GM12878 (cell line): ENCODE measurements at regions not wholly inside any gene's neighbourhood (a gene's known extent, or its start where the extent isn't known, plus 50 kb on each side); places are given as distances from the start of the nearest gene placed in this dataset.

Experiments
- ATAC-seq: fragments of 200-7000 bp; cut with Tn5 transposase; 3 replicates; pipeline ENCODE4 v1.9.1; 2020; ENCODE audit warnings: mild to moderate bottlenecking, moderate library complexity
- BruUV-seq: library from RNA; stranded (reverse); fragments of 400-500 nt; replicated peaks from 2 replicates; lab custom pipeline; 2021; lab: Mats Ljungman, UMichigan
- CTCF ChIA-PET: fragments of 300-600 bp; sonication (Branson Sonifier 250); formaldehyde crosslinking; extraction: SDS; loops from one replicate; lab custom pipeline; 2021; ENCODE audit warnings: inconsistent platforms; lab: Yijun Ruan, JAX
- POLR2A ChIA-PET: fragments of 350-600 bp; formaldehyde crosslinking; extraction: SDS; loops from one replicate; lab custom pipeline; 2021; ENCODE audit warnings: inconsistent platforms; lab: Charles Lee
- RAD21 ChIA-PET: fragments of 300-600 bp; sonication (Branson Sonifier 250); formaldehyde crosslinking; loops from one replicate; lab custom pipeline; 2023; ENCODE audit warnings: antibody characterized with exemption; ENCODE audit not compliant: unreplicated experiment; lab: Charles Lee
- SMC1A ChIA-PET: fragments of 300-600 bp; sonication (Branson Sonifier 250); formaldehyde crosslinking; loops from one replicate; lab custom pipeline; 2023; ENCODE audit not compliant: unreplicated experiment, uncharacterized antibody; lab: Charles Lee
- DNase-seq: peaks from one replicate; pipeline ENCODE4 v3.0.0-alpha.2; 2011; ENCODE audit warnings: low read depth, low spot score
- FAIRE-seq: peaks from 3 replicates; lab custom pipeline; 2011; peaks lifted over from hg19 to GRCh38; lab: Jason Lieb, UNC
- H2AFZ ChIP-seq: 2 replicates; pipeline ENCODE4 v1.6.0; 2011; ENCODE audit warnings: low read depth, low read length, control low read depth; ENCODE audit not compliant: control insufficient read depth
- H3K27ac ChIP-seq: 2 replicates; pipeline ENCODE4 v1.5.1; 2011; ENCODE audit warnings: control low read depth; ENCODE audit not compliant: control insufficient read depth, insufficient read depth
- H3K27me3 ChIP-seq, 2 experiments: replicated peaks in 1 of 2; 2 replicates each; pipeline versions ENCODE4 v1.6.0 to v1.6.1; 2011; ENCODE audit warnings: low read length in 1 of 2; ENCODE audit not compliant: control insufficient read depth in 2 of 2, insufficient read depth in 2 of 2
- H3K36me3 ChIP-seq, 2 experiments: 2 replicates each; pipeline ENCODE4 v1.5.1; 2011; ENCODE audit warnings: low read length in 1 of 2; ENCODE audit not compliant: control insufficient read depth in 2 of 2, insufficient read depth in 2 of 2
- H3K4me1 ChIP-seq: 2 replicates; pipeline ENCODE4 v1.6.1; 2011; ENCODE audit warnings: mild to moderate bottlenecking, low read length, moderate library complexity, mixed read lengths; ENCODE audit not compliant: control insufficient read depth, insufficient read depth
- H3K4me2 ChIP-seq: 2 replicates; pipeline ENCODE4 v1.6.0; 2011; ENCODE audit warnings: control low read depth; ENCODE audit not compliant: control insufficient read depth, insufficient read depth
- H3K4me3 ChIP-seq: fragments of 200-600 bp; sonication (generic); 2 replicates; pipeline ENCODE4 v1.5.1; 2016
- H3K79me2 ChIP-seq: 2 replicates; pipeline ENCODE4 v1.6.0; 2011; ENCODE audit warnings: low read length; ENCODE audit not compliant: control insufficient read depth, insufficient read depth
- H3K9ac ChIP-seq: 2 replicates; pipeline ENCODE4 v1.8.0; 2011; ENCODE audit warnings: low read length, control low read depth, mixed read lengths; ENCODE audit not compliant: control insufficient read depth, insufficient read depth
- H3K9me3 ChIP-seq: replicated peaks from 3 replicates; pipeline ENCODE4 v1.5.1; 2011; ENCODE audit warnings: mild to moderate bottlenecking, low read length; ENCODE audit not compliant: control insufficient read depth, insufficient read depth
- H4K20me1 ChIP-seq: 2 replicates; pipeline ENCODE4 v1.6.0; 2011; ENCODE audit not compliant: control insufficient read depth, insufficient read depth
- CBFB ChIP-seq: IDR thresholded peaks from 2 replicates; pipeline ENCODE4 v1.6.1; 2016; ENCODE audit warnings: antibody characterized with exemption, low read depth
- CREM ChIP-seq: IDR thresholded peaks from 2 replicates; pipeline ENCODE4 v1.6.1; 2014; ENCODE audit warnings: antibody characterized with exemption, low read depth
- HCFC1 ChIP-seq: fragments of 150-350 bp; IDR thresholded peaks from 2 replicates; pipeline ENCODE4 v1.6.1; 2014; ENCODE audit warnings: low read length
- IKZF2 ChIP-seq, 2 experiments: fragments of 450-650 bp; IDR thresholded peaks; 2 replicates each; pipeline ENCODE4 v1.6.1; 2017; ENCODE audit warnings: mild to moderate bottlenecking in 2 of 2, moderate library complexity in 2 of 2
- IRF5 ChIP-seq: fragments of 450-650 bp; IDR thresholded peaks from 2 replicates; pipeline ENCODE4 v1.6.1; 2017; ENCODE audit warnings: borderline replicate concordance
- MYC ChIP-seq: IDR thresholded peaks from 2 replicates; pipeline ENCODE4 v1.6.1; 2011; ENCODE audit warnings: mild to moderate bottlenecking, low read length, moderate library complexity, inconsistent platforms; ENCODE audit not compliant: insufficient read depth, insufficient replicate concordance, insufficient read length, severe bottlenecking
- SKIL ChIP-seq: fragments of 450-650 bp; IDR thresholded peaks from 2 replicates; pipeline ENCODE4 v1.6.1; 2017; ENCODE audit warnings: mild to moderate bottlenecking, low read depth, inconsistent platforms; ENCODE audit not compliant: poor library complexity, severe bottlenecking
- SMC3 ChIP-seq: IDR thresholded peaks from 2 replicates; pipeline ENCODE4 v1.6.1; 2011; ENCODE audit warnings: low read length, improper control_type of control experiment, borderline replicate concordance
- ZNF207 ChIP-seq: fragments of 450-650 bp; IDR thresholded peaks from 2 replicates; pipeline ENCODE4 v1.6.1; 2014; ENCODE audit warnings: antibody characterized with exemption, mild to moderate bottlenecking, borderline replicate concordance
- WGBS: methylation state at CpG from one replicate; pipeline ENCODE4 v1.1.6; 2016; ENCODE audit warnings: low lambda C conversion rate; ENCODE audit not compliant: insufficient replicate concordance, insufficient coverage; ENCODE audit errors: missing lambda C conversion rate; 5-methylcytosine and 5-hydroxymethylcytosine counted together
- in situ Hi-C: fragments of 300-500 bp; cut with MboI; formaldehyde crosslinking; loops from 9 replicates; pipeline ENCODE4 v1.14.3; 2018; ENCODE audit warnings: mixed read lengths
- intact Hi-C: fragments of 100-400 bp; cut with micrococcal nuclease; formaldehyde crosslinking; loops from one replicate; pipeline ENCODE4 v1.14.2; 2022; ENCODE audit not compliant: unreplicated experiment

- WGBS: 20% methylated on average over 2 of the region's 2 CpGs
- Histone ChIP-seq H3K36me3 (no peaks in the 10 kb centered on the region), H3K9me3 (no peaks in the 10 kb centered on the region), H3K9ac (no peak overlapping the region), H4K20me1 (no peaks in the 10 kb centered on the region), H3K27me3 (no peaks in the 10 kb centered on the region), H3K27ac (no peak overlapping the region), H3K4me1 (no peaks in the 10 kb centered on the region), H3K4me2 (no peak overlapping the region), H2AFZ (no peak overlapping the region), H3K79me2 (no peaks in the 10 kb centered on the region), H3K4me3 (no peak overlapping the region)
- ChIA-PET CTCF (interaction anchor here (0.7 kb wide), 1 partner anchor 177 kb away, joined by 3 read pairs; no protein-coding TSS in a partner anchor), SMC1A (no interaction called here), POLR2A (no interaction called here), RAD21 (no interaction called here)
- ATAC-seq: no peak
- no peak for FAIRE-seq
- intact Hi-C loops: no loop called here
- no peak for DNase-seq
- TF ChIP-seq IRF5 (no peak), MYC (no peak), CBFB (no peak), IKZF2 (IDR thresholded peaks at IDR 0.05) (no peak), HCFC1 (no peak), SMC3 (no peak), SKIL (no peak), CREM (no peak), ZNF207 (no peak)
- BruUV-seq: no TSS peak
- in situ Hi-C loops: no loop called here
Observed at GRCh38 chr2:200025717-200026116, 70.3 kb downstream of the MAIP1 start.
